Mononuclear cell (primary cell): ENCODE measurements at regions not wholly inside any gene's neighbourhood (a gene's known extent, or its start where the extent isn't known, plus 50 kb on each side); places are given as distances from the start of the nearest gene placed in this dataset.
"Not testable (repeated sequence)": the region's sequence is repeated elsewhere in the genome, so short reads cannot be mapped to it uniquely, and the experiment has no call there.

ENCODE experiments used
- H3K27me3 ChIP-seq: 2 replicates; pipeline ENCODE4 v1.6.0; 2011; ENCODE audit warnings: low read length, control low read depth; ENCODE audit not compliant: insufficient read depth
- H3K4me1 ChIP-seq: 2 replicates; pipeline ENCODE4 v1.5.1; 2011; ENCODE audit warnings: mild to moderate bottlenecking, low read length, control low read depth; ENCODE audit not compliant: insufficient read depth
- H3K4me3 ChIP-seq: 2 replicates; pipeline ENCODE4 v1.5.1; 2011; ENCODE audit warnings: mild to moderate bottlenecking, low read length, moderate library complexity
- H3K9me3 ChIP-seq: 2 replicates; pipeline ENCODE4 v1.5.1; 2011; ENCODE audit warnings: low read depth, mild to moderate bottlenecking, control low read depth, low read length

DNA sequence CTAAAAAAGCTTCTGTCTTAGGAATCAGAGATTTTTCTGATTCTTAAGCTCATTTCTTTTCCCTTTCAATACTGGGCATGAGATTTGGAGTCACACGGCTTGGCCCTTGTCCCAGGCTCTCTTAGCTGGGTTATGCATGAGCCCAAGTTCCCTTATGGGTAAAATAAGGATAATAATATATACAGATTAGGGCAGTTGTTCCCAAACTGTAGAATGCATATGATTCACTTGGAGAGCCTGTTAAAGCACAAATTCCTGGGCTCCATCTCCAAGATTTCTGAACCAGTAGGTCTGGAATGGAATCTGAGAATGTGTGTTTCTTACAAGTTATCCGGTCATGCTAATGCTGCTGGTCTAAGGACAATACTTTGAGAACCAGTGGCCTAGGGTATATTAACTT is 154.0 kb downstream of the REEP3 start:
- H3K4me3 ChIP-seq, result no peak overlapping the region
- H3K4me1 ChIP-seq, result no peaks in the 10 kb centered on the region
- no peaks in the 10 kb centered on the region for H3K9me3 ChIP-seq
- H3K27me3 ChIP-seq, result no peaks in the 10 kb centered on the region

DNA sequence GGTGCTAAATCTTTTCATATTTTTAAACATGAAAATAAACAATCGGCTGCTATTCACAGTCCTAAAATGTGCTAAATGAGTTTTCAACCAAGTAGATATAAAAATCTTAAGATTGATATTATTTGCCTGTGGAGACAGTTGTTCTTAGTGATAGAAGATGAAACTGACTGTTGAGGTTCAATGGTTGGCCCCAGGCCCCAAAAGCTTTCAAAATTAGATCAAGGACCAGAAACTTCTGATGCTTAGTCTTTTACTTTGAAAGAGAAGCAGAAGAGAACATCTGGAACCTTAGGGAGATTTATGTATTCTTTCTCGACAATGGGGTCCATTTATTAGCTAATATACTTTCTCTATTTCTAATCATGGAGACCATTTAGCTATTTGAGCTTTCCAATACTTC is 155.8 kb downstream of the REEP3 start:
- no peaks in the 10 kb centered on the region for H3K27me3 ChIP-seq

GRCh38 chr10:63680545-63680944 is 159.3 kb downstream of the REEP3 start:
- H3K4me3 ChIP-seq, H3K9me3 ChIP-seq: not testable (repeated sequence)

More for the DNA sequence above, 155.8 kb downstream of the REEP3 start:
- Histone ChIP-seq H3K4me3 (no peak overlapping the region), H3K9me3 (no peaks in the 10 kb centered on the region), H3K4me1 (no peaks in the 10 kb centered on the region)

DNA sequence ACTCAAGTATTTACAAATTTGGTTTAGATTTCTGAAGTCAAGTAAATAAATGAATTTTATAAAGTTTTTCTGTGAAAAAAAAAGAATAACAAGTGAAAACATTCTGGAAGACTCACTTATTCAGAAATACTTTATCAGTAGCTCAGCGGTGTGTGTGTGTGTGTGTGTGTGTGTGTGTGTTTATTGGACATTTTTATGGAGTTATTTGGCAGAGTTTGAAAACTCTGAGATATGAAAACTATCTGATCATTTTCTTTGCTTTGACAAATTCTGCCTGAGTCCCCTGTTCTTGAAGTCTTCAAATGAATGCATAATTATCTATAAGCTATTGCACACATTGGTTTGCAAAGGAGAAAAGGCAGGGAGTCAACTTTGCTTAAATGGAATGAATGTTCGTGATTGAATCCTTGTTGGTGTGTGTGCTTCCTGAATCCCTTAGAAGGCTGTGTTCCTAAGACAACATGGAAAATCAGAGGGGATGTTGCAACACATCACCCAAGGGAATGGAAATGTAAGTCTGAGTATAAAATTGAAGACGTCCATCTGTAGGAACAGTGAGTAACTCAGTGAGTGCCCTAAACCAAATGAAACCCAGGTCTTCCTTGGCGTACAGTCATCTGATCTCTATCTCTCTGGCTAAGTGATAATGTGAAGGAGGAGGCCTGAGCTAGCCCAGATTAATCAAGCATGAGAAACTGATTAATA is 160.9 kb downstream of the REEP3 start:
- Histone ChIP-seq H3K4me3 (no peak overlapping the region), H3K4me1 (peaks cover 5% of the 10 kb centered on the region), H3K9me3 (no peaks in the 10 kb centered on the region), H3K27me3 (no peaks in the 10 kb centered on the region)

More at GRCh38 chr10:63680545-63680944, 159.3 kb downstream of the REEP3 start:
- H3K27me3 ChIP-seq, H3K4me1 ChIP-seq: not testable (repeated sequence)

- not testable (repeated sequence) for H3K4me3 ChIP-seq, H3K27me3 ChIP-seq, H3K9me3 ChIP-seq, H3K4me1 ChIP-seq
Measured at GRCh38 chr10:63682698-63683052, 161.5 kb downstream of the REEP3 start.

DNA sequence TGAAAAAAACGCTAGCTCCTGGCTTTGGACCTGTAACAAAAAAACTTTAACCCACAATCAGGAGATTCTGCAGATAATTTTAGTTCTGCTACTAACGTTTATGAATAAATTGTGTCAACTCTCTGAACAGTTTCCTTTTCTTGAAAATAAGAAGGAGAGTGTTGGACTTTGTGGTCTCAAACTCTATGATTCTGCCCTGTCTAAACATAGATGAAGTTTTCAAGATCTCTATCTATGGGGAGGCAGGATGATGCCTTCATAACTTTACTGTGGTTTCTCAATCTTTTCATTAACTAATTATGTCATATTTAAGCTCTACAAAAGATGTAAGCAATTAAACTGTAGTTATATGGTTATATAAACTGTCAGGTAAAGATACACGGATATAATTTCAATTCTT is 162.0 kb downstream of the REEP3 start:
- Histone ChIP-seq H3K4me3 (no peak overlapping the region), H3K4me1 (peaks cover 5% of the 10 kb centered on the region), H3K27me3 (no peaks in the 10 kb centered on the region), H3K9me3 (no peaks in the 10 kb centered on the region)

GRCh38 chr10:63683686-63684085 is 162.5 kb downstream of the REEP3 start:
- Histone ChIP-seq H3K4me3 (no peak overlapping the region), H3K9me3 (no peaks in the 10 kb centered on the region), H3K27me3 (no peaks in the 10 kb centered on the region), H3K4me1 (peaks cover 5% of the 10 kb centered on the region)

DNA sequence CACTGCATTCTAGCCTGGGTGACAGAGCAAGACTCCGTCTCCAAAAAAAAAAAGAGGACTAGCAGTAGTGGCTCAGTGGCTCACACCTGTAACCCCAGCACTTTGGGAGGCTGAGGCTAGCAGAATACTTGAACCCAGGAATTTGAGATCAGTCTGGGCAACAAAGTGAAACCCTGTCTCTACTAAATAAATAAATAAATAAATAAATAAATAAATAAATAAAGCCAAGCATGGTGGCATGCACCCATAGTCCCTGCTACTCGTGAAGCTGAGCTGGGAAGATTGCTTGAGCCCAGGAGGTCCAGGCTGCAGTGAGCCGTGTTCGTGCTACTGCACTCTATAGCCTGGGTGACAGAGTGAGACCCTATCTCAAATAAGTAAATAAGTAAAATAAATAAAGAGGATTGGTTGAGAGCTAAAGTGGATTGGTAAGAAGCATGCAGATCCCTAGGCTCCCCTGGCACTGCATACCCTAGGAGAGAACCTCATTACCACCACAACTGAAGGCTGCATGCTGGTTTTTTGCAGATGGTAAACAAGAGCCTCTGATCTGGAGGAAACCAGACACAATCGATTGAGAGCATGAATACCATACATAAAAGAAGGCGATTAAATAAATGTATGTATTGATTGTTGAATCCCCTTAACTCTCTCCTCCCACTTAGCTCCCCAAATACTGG is 163.2 kb downstream of the REEP3 start:
- peaks cover 5% of the 10 kb centered on the region for H3K4me1 ChIP-seq
- no peaks in the 10 kb centered on the region for H3K9me3 ChIP-seq
- H3K27me3 ChIP-seq, result no peaks in the 10 kb centered on the region
- H3K4me3 ChIP-seq, result no peak overlapping the region

DNA sequence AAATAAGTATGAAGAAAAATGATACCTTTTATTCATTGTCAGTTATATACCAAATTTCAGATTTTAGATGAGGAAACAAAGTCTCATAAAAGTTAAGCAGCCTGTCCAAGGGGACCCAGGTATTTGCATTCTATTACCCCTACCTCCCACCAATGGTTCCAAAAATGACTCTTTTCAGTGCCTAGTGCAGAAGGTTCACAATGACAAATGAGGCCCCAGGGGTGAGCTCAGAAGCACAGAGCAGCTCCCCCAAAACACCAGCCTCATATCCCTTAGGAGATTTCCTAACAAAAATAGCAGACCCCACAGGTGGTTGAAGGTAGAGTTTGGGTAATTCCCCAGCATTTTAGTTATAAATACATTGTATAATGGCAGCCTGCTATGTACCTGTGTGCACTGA is 168.6 kb downstream of the REEP3 start:
- Histone ChIP-seq H3K27me3 (no peaks in the 10 kb centered on the region), H3K4me3 (no peak overlapping the region), H3K4me1 (peaks cover 9% of the 10 kb centered on the region)

DNA sequence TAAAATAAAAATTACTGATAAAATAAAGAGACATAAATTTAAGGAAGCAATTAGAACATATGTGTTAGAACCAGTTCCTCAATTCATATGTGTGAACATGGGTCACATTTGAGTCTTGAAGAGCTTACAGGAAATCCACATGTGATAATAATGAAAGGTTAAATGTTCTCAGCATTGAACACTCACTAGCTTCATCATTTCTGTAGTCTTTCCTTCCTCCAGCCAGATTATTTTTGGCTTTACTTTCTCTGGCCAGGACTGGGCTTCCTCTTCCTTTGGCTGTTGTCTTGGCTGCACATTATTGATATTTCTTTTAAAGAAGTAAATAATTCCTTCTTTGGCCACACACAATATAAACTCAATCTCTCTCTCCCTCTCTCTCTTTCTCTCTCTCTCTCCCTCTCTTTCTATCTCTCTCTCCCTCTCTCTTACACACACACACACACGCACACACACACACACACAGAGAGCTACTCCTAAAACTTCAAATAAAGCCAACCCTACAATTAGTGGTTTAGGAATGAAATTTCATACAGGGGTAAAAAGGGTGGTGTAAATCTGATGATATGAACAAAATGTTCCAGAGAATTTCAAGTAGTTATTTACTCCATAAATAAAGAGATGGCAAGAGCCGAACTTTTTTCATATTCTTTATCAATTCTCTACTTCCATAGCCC is 171.2 kb downstream of the REEP3 start:
- no peaks in the 10 kb centered on the region for H3K9me3 ChIP-seq
- peaks cover 9% of the 10 kb centered on the region for H3K4me1 ChIP-seq
- no peak overlapping the region for H3K4me3 ChIP-seq
- no peaks in the 10 kb centered on the region for H3K27me3 ChIP-seq

More for the DNA sequence above, 168.6 kb downstream of the REEP3 start:
- no peaks in the 10 kb centered on the region for H3K9me3 ChIP-seq

DNA sequence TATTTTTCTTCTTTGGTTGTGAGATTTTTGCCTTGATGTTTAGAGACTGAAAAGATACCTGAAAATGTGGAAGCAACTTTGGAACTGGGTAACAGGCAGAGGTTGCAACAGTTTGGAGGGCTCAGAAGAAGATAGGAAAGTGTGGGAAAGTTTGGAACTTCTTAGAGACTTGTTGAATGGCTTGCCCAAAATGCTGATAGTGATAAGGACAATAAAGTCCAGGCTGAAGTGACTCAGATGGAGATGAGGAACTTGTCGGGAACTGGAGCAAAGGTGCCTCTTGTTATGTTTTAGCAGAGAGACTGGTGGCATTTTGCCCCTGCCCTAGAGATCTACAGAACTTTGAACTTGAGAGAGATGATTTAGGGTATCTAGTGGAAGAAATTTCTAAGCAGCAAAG is 171.8 kb downstream of the REEP3 start:
- not testable (repeated sequence) for H3K4me3 ChIP-seq, H3K27me3 ChIP-seq, H3K9me3 ChIP-seq, H3K4me1 ChIP-seq

GRCh38 chr10:63696205-63696604 is 175.0 kb downstream of the REEP3 start:
- H3K27me3 ChIP-seq, result no peaks in the 10 kb centered on the region
- no peaks in the 10 kb centered on the region for H3K9me3 ChIP-seq
- H3K4me3 ChIP-seq, result no peak overlapping the region
- H3K4me1 ChIP-seq, result peaks cover 37% of the 10 kb centered on the region

DNA sequence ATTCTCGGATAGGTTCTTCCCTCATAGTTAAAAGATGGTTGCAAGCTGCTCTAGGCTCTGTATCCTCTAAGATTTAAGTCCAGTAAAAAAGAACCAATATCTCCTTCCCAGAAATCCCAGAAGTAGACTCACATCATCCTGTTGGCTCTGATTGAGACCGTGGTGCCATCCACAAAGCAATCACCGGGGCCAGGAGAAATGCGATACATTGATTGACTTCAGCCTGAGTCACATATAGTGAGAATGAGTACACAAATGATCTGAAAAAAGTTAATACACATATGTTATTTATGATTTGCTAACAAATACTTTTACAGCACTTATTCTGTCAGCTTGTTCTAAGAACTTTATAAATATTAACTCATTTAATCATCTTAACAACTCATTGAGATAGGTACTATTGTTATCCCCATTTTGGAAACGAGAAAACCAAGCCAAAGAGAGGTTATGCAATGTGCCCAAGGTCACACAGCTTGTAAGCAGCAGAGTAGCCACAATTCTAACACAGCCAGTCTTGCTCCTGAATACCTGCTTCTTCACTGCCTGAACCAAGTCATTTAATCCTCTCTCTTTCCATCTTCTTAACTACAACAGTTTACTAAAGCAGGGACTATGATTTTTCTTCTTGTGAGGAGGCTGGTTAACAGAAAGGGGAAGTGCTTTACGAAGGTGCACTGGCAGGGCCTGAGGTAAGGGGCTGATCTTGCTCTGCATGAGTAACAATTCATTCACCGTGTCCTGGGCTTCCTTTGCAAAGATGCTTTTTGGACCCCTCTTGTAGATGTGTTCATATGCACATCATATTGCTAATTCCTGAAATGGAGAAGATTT is 177.0 kb downstream of the REEP3 start:
- peaks cover 44% of the 10 kb centered on the region for H3K4me1 ChIP-seq
- H3K4me3 ChIP-seq, result no peak overlapping the region
- H3K27me3 ChIP-seq, result no peaks in the 10 kb centered on the region
- H3K9me3 ChIP-seq, result no peaks in the 10 kb centered on the region

DNA sequence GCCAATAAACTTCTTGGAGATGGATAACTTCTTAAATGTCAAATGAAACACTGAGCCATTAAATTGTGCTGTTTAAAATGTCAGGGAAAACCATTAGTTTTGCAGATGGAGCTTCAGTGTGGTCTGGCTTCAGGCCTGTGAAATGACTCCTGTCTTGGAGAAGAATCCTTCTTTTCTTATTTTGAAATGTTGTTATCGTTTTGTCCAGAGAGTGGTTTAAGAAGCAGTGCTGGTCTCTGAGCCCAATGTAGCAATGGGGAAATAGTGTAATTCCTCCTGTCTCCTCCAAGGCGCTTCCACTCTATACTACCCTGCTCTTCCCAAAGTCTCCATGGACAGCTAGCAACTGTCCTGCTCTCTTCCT is 177.6 kb downstream of the REEP3 start:
- peaks cover 50% of the 10 kb centered on the region for H3K4me1 ChIP-seq

More for the DNA sequence above, 177.6 kb downstream of the REEP3 start:
- Histone ChIP-seq H3K9me3 (no peaks in the 10 kb centered on the region), H3K27me3 (no peaks in the 10 kb centered on the region), H3K4me3 (no peak overlapping the region)
